ENCODE measurements at regions not wholly inside any gene's neighbourhood (a gene's known extent, or its start where the extent isn't known, plus 50 kb on each side); places are given as distances from the start of the nearest gene placed in this dataset.

DNA sequence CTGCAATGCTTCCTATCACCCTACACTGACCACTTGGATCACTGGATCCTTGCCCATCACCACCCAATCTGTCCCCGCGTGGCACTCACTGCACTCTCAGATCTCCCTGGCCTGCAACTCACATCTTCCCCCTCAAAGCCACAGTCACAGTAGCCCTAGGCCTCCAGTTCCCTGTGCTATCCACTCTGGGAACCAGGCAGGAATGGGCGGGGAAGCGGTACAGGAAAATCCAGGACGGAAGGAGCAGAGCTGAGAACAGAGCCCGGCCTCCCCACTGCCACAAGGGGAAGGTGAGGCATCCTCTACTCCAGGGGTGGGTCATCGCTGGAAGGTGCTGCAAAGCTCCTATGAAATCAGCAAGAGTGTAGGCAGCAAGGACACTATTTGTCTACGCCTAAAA, 102.6 kb downstream of the ESM1 start:
- Histone ChIP-seq H3K4me2 (ENCODE audit: extremely low read depth, insufficient read depth, low read length) (peak overlapping the region; percentile 84), H2AFZ (ENCODE audit: low read length) (no peak overlapping the region), H3K79me2 (ENCODE audit: control insufficient read depth, insufficient read depth, low read length) (no peaks in the 10 kb centered on the region), H3K36me3 (ENCODE audit: control insufficient read depth, insufficient read depth, low read length) (no peaks in the 10 kb centered on the region), H3K27me3 (ENCODE audit: control insufficient read depth, insufficient read depth, low read length) (peaks cover 2% of the 10 kb centered on the region), H3K4me1 (ENCODE audit: control insufficient read depth, extremely low read depth, insufficient read depth, low read length) (peaks cover 4% of the 10 kb centered on the region), H3K9ac (ENCODE audit: insufficient read depth, low read length) (no peak overlapping the region), H4K20me1 (ENCODE audit: control insufficient read depth, extremely low read depth, insufficient read depth, low read length) (no peaks in the 10 kb centered on the region), H3K9me3 (ENCODE audit: control insufficient read depth, insufficient read depth, low read depth, low read length) (no peaks in the 10 kb centered on the region), H3K4me3 (replicated peaks in 1 of 4; ENCODE audit: control extremely low read depth in 1 of 4, insufficient read depth in 1 of 4, low read depth in 3 of 4, low read length in 4 of 4) (no peak overlapping the region), H3K27ac (ENCODE audit: insufficient read depth, low read length) (no peak overlapping the region)
- DNase-seq (ENCODE audit: low read depth in 2 of 2) = no peak
- no peak for TF ChIP-seq EZH2 (IDR thresholded peaks at IDR 0.05; ENCODE audit: low read length, missing control alignments)
- TF ChIP-seq, protein P1, sequence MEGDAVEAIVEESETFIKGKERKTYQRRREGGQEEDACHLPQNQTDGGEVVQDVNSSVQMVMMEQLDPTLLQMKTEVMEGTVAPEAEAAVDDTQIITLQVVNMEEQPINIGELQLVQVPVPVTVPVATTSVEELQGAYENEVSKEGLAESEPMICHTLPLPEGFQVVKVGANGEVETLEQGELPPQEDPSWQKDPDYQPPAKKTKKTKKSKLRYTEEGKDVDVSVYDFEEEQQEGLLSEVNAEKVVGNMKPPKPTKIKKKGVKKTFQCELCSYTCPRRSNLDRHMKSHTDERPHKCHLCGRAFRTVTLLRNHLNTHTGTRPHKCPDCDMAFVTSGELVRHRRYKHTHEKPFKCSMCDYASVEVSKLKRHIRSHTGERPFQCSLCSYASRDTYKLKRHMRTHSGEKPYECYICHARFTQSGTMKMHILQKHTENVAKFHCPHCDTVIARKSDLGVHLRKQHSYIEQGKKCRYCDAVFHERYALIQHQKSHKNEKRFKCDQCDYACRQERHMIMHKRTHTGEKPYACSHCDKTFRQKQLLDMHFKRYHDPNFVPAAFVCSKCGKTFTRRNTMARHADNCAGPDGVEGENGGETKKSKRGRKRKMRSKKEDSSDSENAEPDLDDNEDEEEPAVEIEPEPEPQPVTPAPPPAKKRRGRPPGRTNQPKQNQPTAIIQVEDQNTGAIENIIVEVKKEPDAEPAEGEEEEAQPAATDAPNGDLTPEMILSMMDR (conservative IDR thresholded peaks at IDR 0.05 in 1 of 2, IDR thresholded peaks at IDR 0.05 in 1 of 2; ENCODE audit: low read depth in 1 of 2, low read length in 2 of 2) = no peak

DNA sequence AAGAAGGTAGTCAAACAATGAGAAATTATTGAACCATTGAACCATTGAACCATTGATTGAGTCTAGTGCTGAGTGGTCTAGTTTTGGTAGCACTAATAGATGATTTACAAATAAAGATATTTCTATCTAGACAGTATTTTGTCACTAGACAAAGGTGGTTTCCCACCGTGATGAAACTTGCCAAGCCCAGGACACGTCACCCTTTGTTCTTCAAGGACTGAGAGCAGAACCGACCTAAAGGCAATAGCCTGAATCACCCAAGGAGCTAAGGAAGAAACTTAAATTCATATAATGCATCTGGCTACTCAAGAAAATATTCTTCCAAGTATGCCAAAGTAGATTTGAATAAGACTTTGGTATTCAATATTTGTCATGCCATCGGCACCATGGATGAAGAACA, 103.3 kb downstream of the ESM1 start:
- Histone ChIP-seq H4K20me1 (ENCODE audit: control insufficient read depth, extremely low read depth, insufficient read depth, low read length) (no peaks in the 10 kb centered on the region), H3K27ac (ENCODE audit: insufficient read depth, low read length) (no peak overlapping the region), H3K9me3 (ENCODE audit: control insufficient read depth, insufficient read depth, low read depth, low read length) (no peaks in the 10 kb centered on the region), H3K36me3 (ENCODE audit: control insufficient read depth, insufficient read depth, low read length) (no peaks in the 10 kb centered on the region), H3K4me2 (ENCODE audit: extremely low read depth, insufficient read depth, low read length) (no peak overlapping the region), H2AFZ (ENCODE audit: low read length) (no peak overlapping the region), H3K79me2 (ENCODE audit: control insufficient read depth, insufficient read depth, low read length) (no peaks in the 10 kb centered on the region), H3K4me1 (ENCODE audit: control insufficient read depth, extremely low read depth, insufficient read depth, low read length) (peaks cover 4% of the 10 kb centered on the region), H3K27me3 (ENCODE audit: control insufficient read depth, insufficient read depth, low read length) (peaks cover 2% of the 10 kb centered on the region), H3K4me3 (replicated peaks in 1 of 4; ENCODE audit: control extremely low read depth in 1 of 4, insufficient read depth in 1 of 4, low read depth in 3 of 4, low read length in 4 of 4) (no peak overlapping the region), H3K9ac (ENCODE audit: insufficient read depth, low read length) (no peak overlapping the region)
- TF ChIP-seq, protein P1 (conservative IDR thresholded peaks at IDR 0.05 in 1 of 2, IDR thresholded peaks at IDR 0.05 in 1 of 2; ENCODE audit: low read depth in 1 of 2, low read length in 2 of 2) = no peak
- TF ChIP-seq EZH2 (IDR thresholded peaks at IDR 0.05; ENCODE audit: low read length, missing control alignments) = no peak
- DNase-seq (ENCODE audit: low read depth in 2 of 2) = no peak

DNA sequence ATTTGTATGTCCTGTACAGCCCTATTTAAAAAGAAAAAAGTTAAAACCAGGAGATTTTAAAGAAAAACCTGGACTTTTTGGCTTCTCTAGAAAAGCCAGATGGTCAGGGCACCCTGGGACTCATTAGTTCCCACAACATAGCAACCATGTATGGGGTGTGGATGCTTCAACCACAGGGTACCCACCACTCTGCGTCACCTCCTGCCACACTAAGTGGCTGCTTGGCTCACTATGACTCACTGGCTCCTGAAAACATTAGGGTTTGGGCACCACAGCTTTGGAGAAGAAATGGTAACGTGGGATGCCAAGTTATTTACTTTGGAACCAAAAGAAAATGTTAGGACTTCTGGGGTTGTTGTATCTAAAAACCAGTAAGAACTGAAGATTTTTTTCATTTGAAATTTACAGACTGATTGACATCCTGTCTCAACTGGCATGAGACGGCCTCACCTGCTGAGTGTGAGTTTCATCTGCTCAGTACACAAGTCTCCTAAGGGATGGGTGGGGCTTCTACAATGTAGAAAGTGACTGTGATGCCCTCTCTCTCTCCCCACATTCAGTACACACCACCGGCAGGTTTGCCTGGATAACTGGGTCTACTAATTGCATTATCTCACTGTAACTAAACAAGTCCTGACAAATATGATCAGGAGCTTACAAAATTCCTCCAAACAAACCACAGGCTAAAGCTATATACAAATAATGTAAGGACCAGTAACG, 103.9 kb downstream of the ESM1 start:
- Histone ChIP-seq H3K27ac (ENCODE audit: insufficient read depth, low read length) (no peak overlapping the region), H3K4me3 (replicated peaks in 1 of 4; ENCODE audit: control extremely low read depth in 1 of 4, insufficient read depth in 1 of 4, low read depth in 3 of 4, low read length in 4 of 4) (no peak overlapping the region), H3K27me3 (ENCODE audit: control insufficient read depth, insufficient read depth, low read length) (peaks cover 2% of the 10 kb centered on the region), H3K9ac (ENCODE audit: insufficient read depth, low read length) (no peak overlapping the region), H3K4me2 (ENCODE audit: extremely low read depth, insufficient read depth, low read length) (no peak overlapping the region), H4K20me1 (ENCODE audit: control insufficient read depth, extremely low read depth, insufficient read depth, low read length) (no peaks in the 10 kb centered on the region), H3K36me3 (ENCODE audit: control insufficient read depth, insufficient read depth, low read length) (no peaks in the 10 kb centered on the region), H3K79me2 (ENCODE audit: control insufficient read depth, insufficient read depth, low read length) (no peaks in the 10 kb centered on the region), H2AFZ (ENCODE audit: low read length) (no peak overlapping the region), H3K4me1 (ENCODE audit: control insufficient read depth, extremely low read depth, insufficient read depth, low read length) (peaks cover 4% of the 10 kb centered on the region), H3K9me3 (ENCODE audit: control insufficient read depth, insufficient read depth, low read depth, low read length) (no peaks in the 10 kb centered on the region)
- TF ChIP-seq, protein P1 (conservative IDR thresholded peaks at IDR 0.05 in 1 of 2, IDR thresholded peaks at IDR 0.05 in 1 of 2; ENCODE audit: low read depth in 1 of 2, low read length in 2 of 2) = no peak
- no peak for TF ChIP-seq EZH2 (IDR thresholded peaks at IDR 0.05; ENCODE audit: low read length, missing control alignments)
- peak in 1 of 2 donors; percentile 20 for DNase-seq (ENCODE audit: low read depth in 2 of 2)
